SU-DHL-6 (cell line): ENCODE measurements at regions not wholly inside any gene's neighbourhood (a gene's known extent, or its start where the extent isn't known, plus 50 kb on each side); places are given as distances from the start of the nearest gene placed in this dataset.

ENCODE experiments used
- EZH2phosphoT487 ChIP-seq: fragments of 200-600 bp; sonication (generic), shearing (Covaris generic); conservative IDR thresholded peaks from 2 replicates; pipeline ENCODE4 v1.6.1; 2018; ENCODE audit warnings: mild to moderate bottlenecking, antibody characterized with exemption, low read length, moderate library complexity, mixed read lengths
- TF ChIP-seq, protein P1 (sequence below): fragments of 200-600 bp; sonication (generic); IDR thresholded peaks from one replicate; pipeline ENCODE4 v1.5.1; 2017; ENCODE audit warnings: antibody characterized with exemption, mild to moderate bottlenecking, low read length, moderate library complexity; ENCODE audit not compliant: insufficient read depth, poor library complexity, severe bottlenecking

DNA sequence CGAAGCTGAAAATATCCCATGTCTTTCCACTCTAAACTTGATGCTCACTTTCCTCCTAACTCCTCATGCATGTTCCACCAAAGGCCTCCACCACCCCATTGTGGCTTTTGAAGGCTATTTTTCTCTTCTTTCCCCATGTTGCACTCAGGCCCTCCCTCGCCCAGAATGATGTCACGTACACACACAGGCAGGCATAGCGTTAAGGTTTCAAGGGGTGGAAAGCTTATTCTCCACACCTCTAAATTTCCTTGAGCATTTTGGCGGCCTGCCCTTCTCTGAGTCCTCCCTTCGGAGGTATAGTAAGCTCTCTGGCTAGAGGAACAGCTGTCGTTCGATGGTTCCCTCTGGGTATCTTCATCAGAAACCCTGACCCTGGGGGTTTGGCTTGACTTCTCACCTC, 673.5 kb downstream of the ACTL7B start:
- TF ChIP-seq EZH2phosphoT487: no peak
- TF ChIP-seq, protein P1, sequence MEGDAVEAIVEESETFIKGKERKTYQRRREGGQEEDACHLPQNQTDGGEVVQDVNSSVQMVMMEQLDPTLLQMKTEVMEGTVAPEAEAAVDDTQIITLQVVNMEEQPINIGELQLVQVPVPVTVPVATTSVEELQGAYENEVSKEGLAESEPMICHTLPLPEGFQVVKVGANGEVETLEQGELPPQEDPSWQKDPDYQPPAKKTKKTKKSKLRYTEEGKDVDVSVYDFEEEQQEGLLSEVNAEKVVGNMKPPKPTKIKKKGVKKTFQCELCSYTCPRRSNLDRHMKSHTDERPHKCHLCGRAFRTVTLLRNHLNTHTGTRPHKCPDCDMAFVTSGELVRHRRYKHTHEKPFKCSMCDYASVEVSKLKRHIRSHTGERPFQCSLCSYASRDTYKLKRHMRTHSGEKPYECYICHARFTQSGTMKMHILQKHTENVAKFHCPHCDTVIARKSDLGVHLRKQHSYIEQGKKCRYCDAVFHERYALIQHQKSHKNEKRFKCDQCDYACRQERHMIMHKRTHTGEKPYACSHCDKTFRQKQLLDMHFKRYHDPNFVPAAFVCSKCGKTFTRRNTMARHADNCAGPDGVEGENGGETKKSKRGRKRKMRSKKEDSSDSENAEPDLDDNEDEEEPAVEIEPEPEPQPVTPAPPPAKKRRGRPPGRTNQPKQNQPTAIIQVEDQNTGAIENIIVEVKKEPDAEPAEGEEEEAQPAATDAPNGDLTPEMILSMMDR: no peak
